Gastroesophageal sphincter (tissue), 4 donors: ENCODE measurements at regions not wholly inside any gene's neighbourhood (a gene's known extent, or its start where the extent isn't known, plus 50 kb on each side); places are given as distances from the start of the nearest gene placed in this dataset.

Source experiments
- ATAC-seq: fragments of 150-250 bp; one replicate; pipeline ENCODE4 v1.9.1; 2016; ENCODE audit warnings: mild to moderate bottlenecking, moderate library complexity
- H3K27ac ChIP-seq, 4 donors: fragments of 200-600 bp; sonication (generic) in 3 of 4; 1 replicate in 3 of 4; 2 replicates in 1 of 4; pipeline ENCODE4 v1.5.1; 2016 to 2019
- H3K27me3 ChIP-seq: fragments of 200-600 bp; sonication (generic); one replicate; pipeline ENCODE4 v1.5.1; 2019
- H3K36me3 ChIP-seq, 2 donors: fragments of 200-600 bp; sonication (generic); one replicate each; pipeline ENCODE4 v1.5.1; 2019; ENCODE audit warnings: control low read depth in 1 of 2
- H3K4me1 ChIP-seq, 3 donors: fragments of 200-600 bp; sonication (generic); 1 replicate in 2 of 3; 2 replicates in 1 of 3; pipeline ENCODE4 v1.5.1; 2016 to 2019; ENCODE audit warnings: control low read depth in 2 of 3
- H3K4me3 ChIP-seq, 2 donors: fragments of 200-600 bp; sonication (generic); one replicate each; pipeline ENCODE4 v1.5.1; 2019; ENCODE audit warnings: mild to moderate bottlenecking in 1 of 2, moderate library complexity in 1 of 2
- H3K9me3 ChIP-seq, 3 donors: fragments of 200-600 bp; sonication (generic); one replicate each; pipeline ENCODE4 v1.5.1; 2017 to 2019; ENCODE audit warnings: control low read depth in 2 of 3
- EP300 ChIP-seq: sonication (generic); formaldehyde crosslinking; IDR thresholded peaks from one replicate; pipeline ENCODE4 v1.6.1; 2017; ENCODE audit warnings: antibody characterized with exemption, mild to moderate bottlenecking
- POLR2A ChIP-seq, 2 donors: fragments of 450-650 bp; IDR thresholded peaks; one replicate each; pipeline ENCODE4 v1.6.1; 2017; ENCODE audit warnings: antibody characterized with exemption in 2 of 2, mild to moderate bottlenecking in 2 of 2, moderate library complexity in 1 of 2
- POLR2AphosphoS5 ChIP-seq: sonication (generic); formaldehyde crosslinking; IDR thresholded peaks from one replicate; pipeline ENCODE4 v1.6.1; 2017; ENCODE audit warnings: antibody characterized with exemption
- WGBS, 2 donors: methylation state at CpG; one replicate each; pipeline ENCODE4 v1.1.5; 2018; ENCODE audit warnings: low coverage in 1 of 2; 5-methylcytosine and 5-hydroxymethylcytosine counted together
- TF ChIP-seq, protein P1 (sequence below), 4 experiments: fragments of 200-600 bp in 2 of 4; fragments of 450-650 bp in 2 of 4; sonication (generic) in 1 of 4; IDR thresholded peaks; one replicate each; pipeline ENCODE4 v1.5.1; 2017 to 2019; ENCODE audit warnings: antibody characterized with exemption in 4 of 4, mild to moderate bottlenecking in 2 of 4, moderate library complexity in 2 of 4

DNA sequence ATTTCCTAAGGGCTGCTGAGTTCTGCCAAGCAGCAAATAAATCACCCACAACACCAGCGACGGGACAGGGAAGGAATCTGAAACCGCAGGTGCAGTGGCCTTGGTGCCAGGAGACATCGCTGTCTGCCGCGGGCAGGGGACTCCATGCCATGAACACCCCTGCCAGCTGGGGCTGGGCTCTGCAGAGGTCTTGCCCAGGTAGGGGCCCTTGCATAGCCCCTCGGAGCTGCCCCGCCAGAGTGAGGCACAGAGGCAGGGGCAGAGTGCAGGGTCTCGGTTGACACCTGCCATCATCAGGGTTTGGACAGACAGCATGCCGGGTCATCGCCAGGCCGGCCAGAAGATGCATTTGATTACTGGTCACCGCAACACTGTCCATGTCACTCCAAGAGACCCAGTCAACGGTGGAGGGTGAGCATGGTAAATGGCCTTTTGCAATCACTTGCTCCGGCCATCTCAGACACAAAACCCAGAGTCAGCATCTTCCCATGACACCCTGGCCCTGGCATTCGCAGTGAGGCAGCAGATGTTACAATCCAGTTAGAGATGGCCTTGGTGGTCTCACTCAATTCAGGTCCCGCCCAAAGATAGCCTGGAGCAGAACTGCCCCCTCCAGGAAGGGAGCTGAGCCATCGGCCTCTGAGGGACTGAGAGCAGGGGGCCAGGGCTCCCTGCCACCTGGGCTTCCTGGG is 255.4 kb downstream of the NDUFA10 start:
- WGBS, 2 donors, result 100% methylated on average over 1 to 2 of the region's 18 CpGs
- H3K27ac ChIP-seq, result no peak overlapping the region
- H3K36me3 ChIP-seq, result no peaks in the 10 kb centered on the region
- H3K27me3 ChIP-seq, result no peaks in the 10 kb centered on the region
- H3K4me1 ChIP-seq, result no peaks in the 10 kb centered on the region
- H3K4me3 ChIP-seq, result no peak overlapping the region
- H3K9me3 ChIP-seq, result peaks cover 0 to 24% (median 0%) of the 10 kb centered on the region in 3 donors
- TF ChIP-seq EP300 (no peak), POLR2A (IDR thresholded peaks at IDR 0.05) (no peak), POLR2AphosphoS5 (no peak)
- TF ChIP-seq, protein P1, sequence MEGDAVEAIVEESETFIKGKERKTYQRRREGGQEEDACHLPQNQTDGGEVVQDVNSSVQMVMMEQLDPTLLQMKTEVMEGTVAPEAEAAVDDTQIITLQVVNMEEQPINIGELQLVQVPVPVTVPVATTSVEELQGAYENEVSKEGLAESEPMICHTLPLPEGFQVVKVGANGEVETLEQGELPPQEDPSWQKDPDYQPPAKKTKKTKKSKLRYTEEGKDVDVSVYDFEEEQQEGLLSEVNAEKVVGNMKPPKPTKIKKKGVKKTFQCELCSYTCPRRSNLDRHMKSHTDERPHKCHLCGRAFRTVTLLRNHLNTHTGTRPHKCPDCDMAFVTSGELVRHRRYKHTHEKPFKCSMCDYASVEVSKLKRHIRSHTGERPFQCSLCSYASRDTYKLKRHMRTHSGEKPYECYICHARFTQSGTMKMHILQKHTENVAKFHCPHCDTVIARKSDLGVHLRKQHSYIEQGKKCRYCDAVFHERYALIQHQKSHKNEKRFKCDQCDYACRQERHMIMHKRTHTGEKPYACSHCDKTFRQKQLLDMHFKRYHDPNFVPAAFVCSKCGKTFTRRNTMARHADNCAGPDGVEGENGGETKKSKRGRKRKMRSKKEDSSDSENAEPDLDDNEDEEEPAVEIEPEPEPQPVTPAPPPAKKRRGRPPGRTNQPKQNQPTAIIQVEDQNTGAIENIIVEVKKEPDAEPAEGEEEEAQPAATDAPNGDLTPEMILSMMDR (IDR thresholded peaks at IDR 0.05), result no peak
- ATAC-seq, result no peak

DNA sequence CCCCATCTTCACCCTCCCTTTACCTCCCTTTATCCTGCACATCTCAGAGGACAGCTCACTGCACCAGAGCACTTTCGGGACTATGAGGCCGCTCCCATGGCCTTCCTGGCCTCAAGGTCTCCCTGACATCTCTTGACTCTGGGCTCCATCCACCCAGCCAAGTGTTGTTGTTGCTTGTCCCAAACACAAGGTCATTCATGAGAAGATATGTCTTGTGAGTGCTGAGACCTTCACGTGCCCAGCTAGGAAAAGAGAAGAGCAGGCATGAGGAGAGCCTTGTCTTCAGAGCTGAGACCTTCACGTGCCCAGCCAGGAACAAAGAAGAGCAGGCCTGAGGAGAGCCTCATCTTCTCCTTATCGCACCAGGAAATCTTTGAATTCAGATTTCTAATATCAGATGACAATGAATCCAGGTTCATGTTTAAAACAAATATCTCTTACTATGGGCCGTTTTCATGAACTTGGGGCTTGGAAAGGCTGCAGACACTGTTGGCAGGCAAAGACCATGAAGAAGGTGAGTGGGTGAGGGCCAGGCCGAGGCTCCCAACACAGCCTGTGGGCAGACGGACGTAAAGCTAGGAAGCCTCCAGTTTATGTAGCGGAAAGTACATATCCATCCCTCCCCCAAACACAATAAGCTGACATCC is 256.1 kb downstream of the NDUFA10 start:
- no peak for ATAC-seq
- WGBS, 2 donors, result 79 to 87% methylated on average over 3 of the region's 10 CpGs

DNA sequence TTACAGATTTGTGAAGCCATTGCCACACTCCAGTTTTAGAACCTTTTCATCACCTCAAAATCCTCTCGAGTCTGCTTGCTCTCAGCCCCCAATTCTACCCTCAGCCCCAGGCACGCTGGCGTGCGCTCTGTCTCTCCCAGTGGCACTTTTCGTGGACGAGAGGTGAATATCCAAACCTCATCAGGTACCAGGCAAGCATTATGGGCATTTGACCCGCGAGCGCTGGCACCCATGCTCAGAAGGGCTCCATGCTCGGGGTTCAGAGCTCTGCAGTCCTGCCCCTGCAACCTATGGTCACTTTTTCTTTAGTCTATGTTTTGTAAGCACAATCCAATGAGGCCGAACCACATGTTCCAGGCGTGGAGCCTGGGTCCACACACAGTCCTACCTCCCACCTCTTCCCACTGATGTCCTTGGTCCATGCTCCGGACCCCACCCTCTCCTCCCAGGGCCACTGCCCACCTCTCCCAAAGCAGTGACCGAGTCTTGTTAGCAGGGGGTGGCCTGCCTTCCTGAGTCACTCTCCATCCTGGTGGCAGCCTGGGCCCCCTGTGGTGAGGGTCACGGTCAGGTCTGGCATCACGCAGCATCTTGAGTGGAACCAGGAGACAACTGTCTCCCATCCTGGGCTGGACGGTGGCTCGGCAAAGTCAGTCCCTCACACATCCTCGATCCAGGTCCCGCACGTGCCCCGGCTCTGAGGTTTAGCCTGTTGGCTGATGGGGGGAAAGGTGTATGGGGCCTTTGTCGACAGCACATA is 256.9 kb downstream of the NDUFA10 start:
- H3K9me3 ChIP-seq, result peaks cover 0 to 24% (median 0%) of the 10 kb centered on the region in 3 donors
- no peak for ATAC-seq
- H3K4me1 ChIP-seq, result peaks cover 0 to 4% (median 0%) of the 10 kb centered on the region in 3 donors
- TF ChIP-seq POLR2AphosphoS5, result no peak
- no peak for TF ChIP-seq EP300
- TF ChIP-seq, protein P1 (IDR thresholded peaks at IDR 0.05), result no peak
- TF ChIP-seq POLR2A (IDR thresholded peaks at IDR 0.05), result no peak
- no peaks in the 10 kb centered on the region for H3K27me3 ChIP-seq
- no peak overlapping the region for H3K27ac ChIP-seq
- no peak overlapping the region for H3K4me3 ChIP-seq
- no peaks in the 10 kb centered on the region for H3K36me3 ChIP-seq
- WGBS, 2 donors, result 84 to 99% methylated on average over 6 to 12 of the region's 23 CpGs

More for the DNA sequence above, 256.1 kb downstream of the NDUFA10 start:
- no peaks in the 10 kb centered on the region for H3K27me3 ChIP-seq
- no peaks in the 10 kb centered on the region for H3K4me1 ChIP-seq
- no peak overlapping the region for H3K27ac ChIP-seq
- no peaks in the 10 kb centered on the region for H3K36me3 ChIP-seq
- no peak overlapping the region for H3K4me3 ChIP-seq
- peaks cover 0 to 24% (median 0%) of the 10 kb centered on the region in 3 donors for H3K9me3 ChIP-seq
- no peak for TF ChIP-seq POLR2A (IDR thresholded peaks at IDR 0.05)
- TF ChIP-seq EP300, result no peak
- no peak for TF ChIP-seq POLR2AphosphoS5
- TF ChIP-seq, protein P1 (IDR thresholded peaks at IDR 0.05), result no peak

DNA sequence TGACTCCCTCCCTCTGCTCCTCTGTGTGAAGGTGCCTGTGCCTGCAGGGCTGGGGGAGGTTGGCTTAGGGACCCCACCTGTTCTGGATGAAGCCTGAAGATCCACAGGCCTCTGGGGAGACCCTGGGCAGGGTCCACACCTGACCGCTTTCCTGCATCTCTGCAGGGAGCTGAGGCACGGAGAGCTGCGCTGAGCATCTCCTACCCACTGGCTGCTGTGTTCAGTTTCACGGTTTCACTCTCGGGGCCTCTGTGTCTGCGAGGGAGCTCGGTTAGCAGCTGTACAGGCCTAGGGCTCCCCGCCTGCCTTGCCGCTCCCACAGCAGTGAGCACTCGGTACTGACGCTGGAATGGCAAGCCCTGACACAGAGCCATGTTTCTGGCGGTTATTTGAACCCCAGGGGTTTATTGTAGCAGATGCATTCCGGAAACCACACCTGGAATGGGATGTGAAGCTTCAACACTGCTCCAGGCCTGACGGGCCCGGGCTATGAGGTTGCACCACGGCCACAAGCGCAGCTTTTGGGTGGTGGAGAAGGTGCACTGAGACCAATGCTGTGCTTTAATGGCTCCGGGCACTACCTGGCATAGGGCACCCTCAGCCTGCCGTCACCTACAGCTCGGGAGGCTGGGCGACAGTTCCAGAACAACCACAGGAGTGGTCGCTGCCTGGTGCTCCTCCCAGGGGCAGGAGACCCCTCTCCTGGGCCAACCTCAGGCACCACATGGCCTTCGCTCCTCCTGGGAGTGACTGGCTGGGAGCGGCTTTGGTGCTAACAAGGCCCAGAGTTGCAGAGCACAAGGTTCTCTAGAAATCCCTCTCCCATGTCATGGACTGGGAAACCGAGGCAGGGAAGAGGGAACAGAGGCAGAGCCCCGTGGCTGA is 257.9 kb downstream of the NDUFA10 start:
- Histone ChIP-seq H3K27me3 (no peaks in the 10 kb centered on the region), H3K9me3 (peaks cover 0 to 19% (median 0%) of the 10 kb centered on the region in 3 donors), H3K36me3 (no peaks in the 10 kb centered on the region), H3K4me3 (no peak overlapping the region), H3K4me1 (peaks cover 0 to 13% (median 0%) of the 10 kb centered on the region in 3 donors), H3K27ac (no peak overlapping the region)
- no peak for ATAC-seq
- TF ChIP-seq, protein P1 (IDR thresholded peaks at IDR 0.05), result no peak
- TF ChIP-seq EP300, result no peak
- no peak for TF ChIP-seq POLR2A (IDR thresholded peaks at IDR 0.05)
- no peak for TF ChIP-seq POLR2AphosphoS5
- 70 to 93% methylated on average over 2 to 3 of the region's 26 CpGs for WGBS, 2 donors
